GM21825 (cell line): ENCODE measurements at regions not wholly inside any gene's neighbourhood (a gene's known extent, or its start where the extent isn't known, plus 50 kb on each side); places are given as distances from the start of the nearest gene placed in this dataset.
"Not testable (repeated sequence)": the region's sequence is repeated elsewhere in the genome, so short reads cannot be mapped to it uniquely, and the experiment has no call there.

Experiments used
- ATAC-seq: cut with Tn5 transposase; IDR thresholded peaks from one replicate; pipeline ENCODE4 v1.9.1; 2021; ENCODE audit warnings: mild to moderate bottlenecking, moderate library complexity; ENCODE audit not compliant: unreplicated experiment

DNA sequence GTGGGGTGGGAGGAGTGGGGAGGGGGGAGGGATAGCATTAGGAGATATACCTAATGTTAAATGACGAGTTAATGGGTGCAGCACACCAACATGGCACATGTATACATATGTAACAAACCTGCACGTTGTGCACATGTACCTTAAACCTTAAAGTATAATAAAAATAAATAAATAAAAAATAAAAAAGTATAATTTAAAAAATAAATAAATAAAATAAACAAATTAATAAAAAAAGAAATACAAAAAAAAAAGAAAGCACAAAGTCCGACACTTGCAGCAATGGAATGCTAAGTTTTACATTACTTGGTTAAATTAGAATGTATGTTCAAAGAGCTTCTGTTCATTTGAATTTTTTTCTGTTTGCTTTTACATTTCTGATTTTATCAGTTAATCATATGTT is 236.5 kb upstream of the POGK start:
- ATAC-seq, result not testable (repeated sequence)

GRCh38 chr1:166603296-166603695 is 236.0 kb upstream of the POGK start:
- ATAC-seq, result no peak

DNA sequence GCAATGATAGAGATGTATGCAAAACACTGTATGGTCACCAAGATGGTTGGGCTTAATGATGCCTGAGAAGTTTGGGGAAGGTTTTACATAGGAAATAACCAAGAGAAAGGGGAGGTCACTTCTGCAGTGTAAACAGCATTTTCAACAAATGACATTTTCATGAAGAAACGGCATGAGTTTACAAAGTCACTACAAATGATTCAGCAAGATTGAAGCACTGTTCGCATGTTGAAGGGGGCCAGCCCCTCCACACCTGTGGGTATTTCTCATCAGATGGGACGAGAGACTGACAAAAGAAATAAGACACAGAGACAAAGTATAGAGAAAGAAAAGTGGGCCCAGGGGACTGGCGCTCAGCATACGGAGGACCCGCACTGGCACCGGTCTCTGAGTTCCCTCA is 234.1 kb upstream of the POGK start:
- ATAC-seq, result no peak

DNA sequence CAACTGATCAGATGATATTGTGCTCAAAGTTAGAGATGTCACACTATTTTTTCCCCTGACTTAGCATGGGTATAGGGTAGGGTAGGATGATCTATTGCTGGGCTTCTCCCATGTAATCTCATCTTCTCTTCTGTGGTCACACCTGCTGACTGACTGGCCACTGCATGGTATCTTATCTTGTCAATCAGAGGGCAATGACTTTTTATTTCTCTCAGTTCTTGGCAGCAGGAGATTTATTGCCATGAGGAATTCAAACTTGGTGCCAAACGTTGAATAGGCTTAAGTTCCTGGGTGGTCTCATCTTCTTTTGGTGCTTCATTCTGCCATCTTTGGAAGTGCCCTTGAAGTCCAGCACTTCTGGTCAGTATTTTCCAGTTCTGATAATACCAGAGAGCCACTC is 226.4 kb upstream of the POGK start:
- ATAC-seq, result no peak

- ATAC-seq, result no peak
These were observed 223.1 kb upstream of the POGK start for GRCh38 chr1:166616206-166616605.

DNA sequence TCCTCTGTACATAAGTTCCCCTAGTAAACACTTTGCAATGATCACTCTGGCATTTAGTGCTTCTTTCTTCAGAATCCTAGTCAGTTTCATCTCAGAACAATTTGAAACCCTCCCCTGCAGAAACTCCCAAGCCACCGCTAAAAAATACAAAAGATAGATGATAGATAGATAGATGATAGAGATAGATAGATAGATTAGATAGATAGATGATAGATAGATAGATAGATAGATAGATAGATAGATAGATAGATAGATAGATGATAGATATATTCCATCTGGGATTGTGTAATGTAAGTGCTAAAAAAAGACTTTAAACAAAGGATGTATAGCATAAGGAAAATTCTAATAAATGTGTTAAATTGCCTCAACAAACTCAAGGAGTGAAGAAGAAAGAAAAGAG is 212.6 kb upstream of the POGK start:
- no peak for ATAC-seq

DNA sequence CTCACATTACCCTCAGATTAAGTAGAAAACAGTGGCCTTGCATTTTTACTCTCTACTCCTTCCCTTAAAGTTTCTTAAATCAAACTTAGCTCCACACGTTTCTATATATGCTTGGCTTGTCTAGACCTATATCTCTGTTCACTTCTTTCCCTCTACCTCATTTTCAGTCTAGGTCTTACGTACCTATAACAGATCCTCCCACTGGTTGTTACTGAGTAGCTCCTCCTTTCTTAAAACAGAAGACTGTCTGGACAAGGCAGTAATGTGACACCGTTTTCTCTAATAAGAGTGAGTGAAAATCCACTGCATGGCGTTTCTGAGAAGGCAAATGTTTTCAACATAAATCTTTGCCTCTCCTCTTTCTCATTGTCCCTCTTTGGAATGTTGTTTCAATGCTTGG is 211.7 kb upstream of the POGK start:
- no peak for ATAC-seq

DNA sequence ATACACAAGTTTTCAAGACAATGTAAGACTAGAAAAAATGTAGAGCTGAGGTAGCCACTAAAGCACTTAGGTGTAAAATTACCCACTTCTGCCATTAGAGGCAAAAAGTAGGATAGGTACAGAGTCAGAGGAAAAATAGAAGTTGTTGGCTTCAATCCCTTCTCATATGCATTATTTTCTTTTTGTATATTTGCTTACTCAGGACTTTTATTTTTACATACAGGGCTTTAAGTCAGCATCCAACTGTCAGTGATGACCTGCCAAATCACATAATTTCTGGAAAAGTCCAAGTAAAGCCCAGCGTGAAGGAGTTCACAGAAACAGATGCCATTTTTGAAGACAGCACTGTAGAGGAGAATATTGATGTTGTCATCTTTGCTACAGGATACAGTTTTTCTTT is 211.0 kb upstream of the POGK start:
- ATAC-seq, result no peak

DNA sequence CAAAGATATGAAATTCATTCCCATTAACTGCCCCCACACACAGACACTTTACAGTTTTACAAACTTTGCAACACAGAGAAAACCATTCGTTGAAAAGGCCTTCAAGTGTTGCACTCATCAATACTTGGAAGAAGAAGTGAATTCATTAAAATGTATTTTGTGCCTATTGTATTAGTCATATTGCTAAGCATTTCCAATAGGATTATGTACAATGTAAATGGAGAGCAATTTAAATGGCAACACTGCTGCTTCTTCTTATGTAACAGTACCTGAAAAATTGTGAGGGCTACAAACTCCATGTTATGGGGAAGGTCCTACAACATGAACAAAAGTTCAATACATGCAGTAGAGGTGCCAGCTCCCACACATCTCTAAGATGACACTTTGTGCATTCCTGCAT is 209.3 kb upstream of the POGK start:
- ATAC-seq, result no peak

DNA sequence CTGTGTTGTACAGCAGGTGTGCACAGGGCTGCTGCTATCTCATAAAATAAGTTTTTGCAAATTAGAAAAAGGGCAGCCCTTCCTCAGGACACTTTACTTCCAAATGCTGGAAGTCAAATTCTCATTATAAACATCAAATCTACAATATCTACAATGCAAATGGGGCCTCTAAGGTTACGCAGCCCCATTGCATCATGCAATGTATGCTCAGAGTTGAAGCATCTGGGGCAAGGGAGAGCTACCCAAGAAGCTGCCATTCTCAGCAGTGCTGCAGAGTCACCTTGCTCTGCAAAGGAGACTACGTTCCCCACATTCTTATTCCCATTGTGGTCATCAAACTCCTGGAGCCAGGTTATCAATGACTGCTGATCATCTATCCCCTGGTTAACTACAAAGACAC is 208.9 kb upstream of the POGK start:
- ATAC-seq, result no peak

DNA sequence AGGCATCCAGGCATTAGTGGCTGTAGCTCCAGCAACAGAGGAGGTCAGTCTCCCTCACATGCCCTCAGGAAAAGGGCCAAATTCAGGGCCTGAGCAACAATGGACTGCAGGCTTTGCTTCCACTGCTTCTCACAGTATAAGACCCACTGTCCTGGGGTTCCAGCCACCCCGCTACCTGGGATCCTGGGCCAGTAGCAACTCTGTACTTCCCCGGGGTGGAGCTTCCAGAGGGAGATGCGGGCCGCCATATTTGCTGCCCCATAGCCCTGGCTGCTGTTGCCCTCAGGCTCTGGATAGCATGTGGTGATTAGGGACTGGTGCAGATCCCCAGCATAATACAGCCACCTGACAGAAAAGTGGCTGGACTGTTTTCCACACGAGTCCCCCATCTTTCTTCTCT is 201.1 kb upstream of the POGK start:
- no peak for ATAC-seq

- not testable (repeated sequence) for ATAC-seq
These were observed 182.0 kb upstream of the POGK start for GRCh38 chr1:166657228-166657627.

- not testable (repeated sequence) for ATAC-seq
These were observed 172.5 kb upstream of the POGK start for GRCh38 chr1:166666790-166667189.

- not testable (repeated sequence) for ATAC-seq
These were observed 171.7 kb upstream of the POGK start for GRCh38 chr1:166667600-166667999.

- ATAC-seq, result no peak
These were observed 167.6 kb upstream of the POGK start for GRCh38 chr1:166671627-166672026.

GRCh38 chr1:166673722-166674121 is 165.6 kb upstream of the POGK start:
- ATAC-seq, result no peak

- ATAC-seq, result no peak
These were observed 164.1 kb upstream of the POGK start for GRCh38 chr1:166675213-166675612.

DNA sequence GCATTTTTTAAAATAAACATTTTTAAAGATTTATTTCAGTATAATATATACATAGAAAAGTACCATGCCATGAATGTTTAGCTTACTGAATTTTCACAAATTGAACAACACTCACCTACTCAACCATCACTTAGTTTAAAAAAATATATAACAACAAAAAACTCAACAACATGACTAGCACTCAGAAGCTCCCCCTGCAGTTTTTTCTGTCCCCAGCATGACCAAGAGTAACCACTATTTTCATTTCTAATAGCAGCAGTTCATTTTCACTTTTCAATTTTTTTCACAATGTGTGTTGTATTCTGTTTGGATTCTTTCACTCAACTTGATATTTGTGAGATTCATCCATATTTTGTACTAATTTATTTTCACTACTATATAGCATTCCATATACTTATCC is 162.3 kb upstream of the POGK start:
- ATAC-seq, result no peak

DNA sequence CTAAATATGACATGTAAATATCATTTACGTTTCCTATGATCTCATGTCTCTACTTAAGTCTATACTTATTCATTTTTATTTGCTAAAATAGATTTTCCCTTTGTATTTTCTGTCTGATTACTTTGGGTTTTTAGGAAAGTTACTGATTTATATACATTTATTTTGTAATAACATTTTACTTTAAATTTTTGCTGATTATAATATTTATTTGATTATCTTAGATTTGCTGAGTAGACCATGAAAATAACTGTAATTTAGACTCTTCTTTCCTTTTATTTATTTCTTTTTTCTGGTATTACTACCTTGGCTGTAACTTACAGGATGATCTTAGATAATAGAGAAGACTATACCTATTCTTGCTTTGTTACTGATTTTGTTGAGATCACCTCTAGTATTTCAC is 159.9 kb upstream of the POGK start:
- ATAC-seq, result no peak

DNA sequence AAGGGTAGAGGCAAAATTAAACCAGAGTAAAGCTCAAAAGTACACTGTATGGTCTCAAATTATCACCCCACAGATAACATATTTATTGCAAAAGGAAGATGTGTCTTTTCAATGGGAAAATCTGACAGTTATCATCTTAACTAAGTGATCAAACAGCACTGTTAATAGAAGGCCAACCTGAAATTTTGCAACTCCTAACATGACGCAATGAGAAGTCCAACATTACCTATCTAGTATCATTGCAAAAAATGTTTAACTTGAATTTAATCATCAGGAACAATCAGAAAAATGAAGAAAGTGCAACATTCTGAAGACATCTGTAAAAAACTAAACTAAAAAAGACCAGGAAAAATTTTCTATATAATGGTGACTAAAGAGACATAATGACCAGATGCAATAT is 156.7 kb upstream of the POGK start:
- no peak for ATAC-seq

- not testable (repeated sequence) for ATAC-seq
These were observed 154.6 kb upstream of the POGK start for GRCh38 chr1:166684669-166685068.

DNA sequence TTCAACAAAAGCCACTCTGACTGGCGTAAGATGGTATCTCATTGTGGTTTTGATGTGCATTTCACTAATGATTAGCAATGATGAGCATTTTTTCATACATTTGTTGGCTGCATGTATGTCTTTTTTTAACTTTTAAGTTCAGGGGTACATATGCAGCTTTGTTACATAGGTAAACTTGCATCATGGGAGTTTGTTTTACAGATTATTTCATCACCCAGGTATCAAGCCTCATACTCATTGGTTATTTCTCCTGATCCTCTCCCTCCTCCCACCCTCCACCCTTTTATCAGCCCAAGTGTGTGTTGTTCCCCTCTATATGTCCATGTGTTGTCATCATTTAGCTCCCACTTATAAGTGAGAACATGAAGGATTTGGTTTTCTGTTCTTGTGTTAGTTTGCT is 154.1 kb upstream of the POGK start:
- no peak for ATAC-seq

- not testable (repeated sequence) for ATAC-seq
These were observed 153.4 kb upstream of the POGK start for GRCh38 chr1:166685891-166686290.

- not testable (repeated sequence) for ATAC-seq
These were observed 148.7 kb upstream of the POGK start for GRCh38 chr1:166690596-166690995.
